Activated naive CD8-positive, alpha-beta T cell treated with anti-CD3 and anti-CD28 coated beads, Interleukin-2, amount 10 ng/mL, durations not matched to agents 7 days and 5 days (primary cell): ENCODE measurements at regions not wholly inside any gene's neighbourhood (a gene's known extent, or its start where the extent isn't known, plus 50 kb on each side); places are given as distances from the start of the nearest gene placed in this dataset.
"Not testable (repeated sequence)": the region's sequence is repeated elsewhere in the genome, so short reads cannot be mapped to it uniquely, and the experiment has no call there.

Experiments used
- ATAC-seq: fragments of 150-1000 bp; cut with Tn5 transposase; one replicate; pipeline ENCODE4 v1.10.0; 2021; ENCODE audit warnings: low read depth, moderate library complexity
- POLR2A ChIA-PET: fragments of 350-600 bp; sonication (Branson Sonifier 250); formaldehyde crosslinking; loops from one replicate; lab custom pipeline; 2021; ENCODE audit warnings: antibody characterized with exemption; lab: Charles Lee
- DNase-seq: peaks from one replicate; pipeline ENCODE4 v3.0.0; 2021
- H3K27ac Mint-ChIP-seq: one replicate; pipeline ENCODE4 v1.8.0; 2022; ENCODE audit warnings: mild to moderate bottlenecking, mixed read lengths
- H3K27me3 Mint-ChIP-seq: one replicate; pipeline ENCODE4 v1.8.0; 2022; ENCODE audit warnings: mild to moderate bottlenecking, moderate library complexity, mixed read lengths
- H3K36me3 Mint-ChIP-seq: one replicate; pipeline ENCODE4 v1.8.0; 2021; ENCODE audit warnings: mild to moderate bottlenecking, mixed read lengths
- H3K4me1 Mint-ChIP-seq: one replicate; pipeline ENCODE4 v1.8.0; 2021; ENCODE audit warnings: mixed read lengths
- H3K4me3 Mint-ChIP-seq: one replicate; pipeline ENCODE4 v1.8.0; 2022; ENCODE audit warnings: mild to moderate bottlenecking, moderate library complexity, mixed read lengths
- H3K9me3 Mint-ChIP-seq: one replicate; pipeline ENCODE4 v1.8.0; 2021; ENCODE audit warnings: mixed read lengths

DNA sequence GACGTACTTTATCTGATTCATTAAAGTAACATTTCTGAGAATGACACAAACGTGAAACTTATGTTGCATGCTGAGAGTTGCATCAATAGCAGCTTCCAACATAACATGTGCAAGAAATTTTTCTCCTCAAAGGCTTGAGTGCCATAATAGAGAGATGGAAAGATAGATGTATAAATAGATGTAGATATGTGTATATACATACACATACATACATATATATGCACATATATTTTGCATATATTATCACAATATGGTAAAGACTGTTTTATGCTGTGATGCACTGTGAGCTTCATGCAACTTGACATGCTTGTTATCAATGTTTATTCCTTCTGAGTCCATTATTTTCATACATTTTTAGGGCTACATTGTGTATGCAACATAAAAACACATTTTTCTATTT is 270.6 kb upstream of the GALNTL6 start:
- Mint-ChIP-seq H3K36me3 (no peaks in the 10 kb centered on the region), H3K4me1 (no peaks in the 10 kb centered on the region), H3K9me3 (no peaks in the 10 kb centered on the region), H3K4me3 (no peak overlapping the region), H3K27me3 (no peaks in the 10 kb centered on the region), H3K27ac (no peak overlapping the region)
- ATAC-seq (no peak), DNase-seq (no peak)
- POLR2A ChIA-PET: no interaction called here

GRCh38 chr4:171538601-171539100 is 274.6 kb upstream of the GALNTL6 start:
- Mint-ChIP-seq H3K9me3 (no peaks in the 10 kb centered on the region), H3K27ac (no peak overlapping the region), H3K36me3 (no peaks in the 10 kb centered on the region), H3K4me1 (no peaks in the 10 kb centered on the region), H3K4me3 (no peak overlapping the region), H3K27me3 (no peaks in the 10 kb centered on the region)
- ATAC-seq (no peak), DNase-seq (no peak)
- POLR2A ChIA-PET: no interaction called here

GRCh38 chr4:171534391-171534790 is 278.8 kb upstream of the GALNTL6 start:
- Mint-ChIP-seq H3K4me1 (no peaks in the 10 kb centered on the region), H3K9me3 (no peaks in the 10 kb centered on the region), H3K27me3 (no peaks in the 10 kb centered on the region), H3K4me3 (no peak overlapping the region), H3K27ac (no peak overlapping the region), H3K36me3 (no peaks in the 10 kb centered on the region)
- DNase-seq (no peak), ATAC-seq (no peak)
- POLR2A ChIA-PET: no interaction called here

DNA sequence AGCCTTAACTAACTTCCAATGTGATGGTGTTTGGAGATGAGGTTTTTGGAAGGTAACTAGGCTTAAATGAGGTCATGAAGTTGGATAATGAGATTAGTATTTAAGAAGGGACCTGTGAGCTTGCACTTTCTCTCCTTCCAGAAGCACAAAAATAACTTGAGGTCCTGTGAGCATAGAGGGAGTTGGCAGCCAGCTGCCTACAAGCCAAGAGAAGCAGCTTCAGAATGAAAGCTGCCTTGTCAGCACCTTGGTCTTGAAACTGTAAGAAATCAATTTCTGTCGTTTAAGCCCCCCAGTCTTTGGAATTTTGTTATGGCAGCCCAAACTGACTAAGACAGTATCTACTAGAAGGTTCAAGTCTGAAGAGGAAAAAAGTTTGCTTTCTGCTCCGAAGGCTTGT is 280.2 kb upstream of the GALNTL6 start:
- no peak for ATAC-seq
- POLR2A ChIA-PET: no interaction called here
- DNase-seq: no peak
- Mint-ChIP-seq H3K27me3 (no peaks in the 10 kb centered on the region), H3K4me1 (no peaks in the 10 kb centered on the region), H3K4me3 (no peak overlapping the region), H3K36me3 (no peaks in the 10 kb centered on the region), H3K27ac (no peak overlapping the region), H3K9me3 (no peaks in the 10 kb centered on the region)

- POLR2A ChIA-PET: no interaction called here
Observed at GRCh38 chr4:171524903-171525302, 288.3 kb upstream of the GALNTL6 start.

DNA sequence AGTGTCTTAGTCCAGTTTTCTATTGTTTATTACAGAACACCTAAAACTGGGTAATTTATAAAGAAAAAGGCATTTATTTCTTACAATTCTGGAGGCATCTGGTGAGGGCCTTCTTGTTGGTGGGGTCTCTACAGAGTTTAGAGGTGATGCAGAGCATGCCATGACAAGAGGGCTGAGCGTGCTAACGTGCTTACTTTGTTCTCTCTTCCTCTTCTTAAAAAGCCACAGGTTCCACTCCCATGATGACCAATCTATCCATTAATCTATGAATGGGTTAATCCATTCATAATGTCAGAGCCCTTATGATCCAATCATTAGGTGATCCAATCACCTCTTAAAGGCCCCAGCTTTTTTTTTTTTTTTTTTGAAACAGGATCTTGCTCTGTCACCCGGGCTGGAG is 291.5 kb upstream of the GALNTL6 start:
- DNase-seq (no peak), ATAC-seq (no peak)
- Mint-ChIP-seq H3K27me3 (no peaks in the 10 kb centered on the region), H3K36me3 (no peaks in the 10 kb centered on the region), H3K9me3 (peaks cover 2% of the 10 kb centered on the region), H3K27ac (no peak overlapping the region), H3K4me1 (no peaks in the 10 kb centered on the region), H3K4me3 (no peak overlapping the region)
- POLR2A ChIA-PET: no interaction called here

More at GRCh38 chr4:171524903-171525302, 288.3 kb upstream of the GALNTL6 start:
- H3K27me3 Mint-ChIP-seq: no peaks in the 10 kb centered on the region
- H3K9me3 Mint-ChIP-seq: no peaks in the 10 kb centered on the region
- H3K4me3 Mint-ChIP-seq: no peak overlapping the region
- no peaks in the 10 kb centered on the region for H3K36me3 Mint-ChIP-seq
- H3K27ac Mint-ChIP-seq: no peak overlapping the region
- no peak for DNase-seq
- ATAC-seq: no peak
- H3K4me1 Mint-ChIP-seq: no peaks in the 10 kb centered on the region

- Mint-ChIP-seq H3K27me3 (no peaks in the 10 kb centered on the region), H3K27ac (no peak overlapping the region), H3K9me3 (peaks cover 3% of the 10 kb centered on the region), H3K36me3 (no peaks in the 10 kb centered on the region), H3K4me3 (no peak overlapping the region), H3K4me1 (no peaks in the 10 kb centered on the region)
- DNase-seq (no peak), ATAC-seq (no peak)
- POLR2A ChIA-PET: no interaction called here
Observed at GRCh38 chr4:171519457-171519856, 293.7 kb upstream of the GALNTL6 start.

- no peaks in the 10 kb centered on the region for H3K27me3 Mint-ChIP-seq
- DNase-seq (no peak), ATAC-seq (no peak)
- no peaks in the 10 kb centered on the region for H3K36me3 Mint-ChIP-seq
- H3K4me1 Mint-ChIP-seq: no peaks in the 10 kb centered on the region
- POLR2A ChIA-PET: no interaction called here
- H3K27ac Mint-ChIP-seq: no peak overlapping the region
- peaks cover 3% of the 10 kb centered on the region for H3K9me3 Mint-ChIP-seq
- H3K4me3 Mint-ChIP-seq: no peak overlapping the region
Observed at GRCh38 chr4:171517883-171518282, 295.3 kb upstream of the GALNTL6 start.

- Mint-ChIP-seq H3K27me3 (no peaks in the 10 kb centered on the region), H3K9me3 (peaks cover 7% of the 10 kb centered on the region), H3K27ac (no peak overlapping the region), H3K4me3 (no peak overlapping the region), H3K36me3 (no peaks in the 10 kb centered on the region), H3K4me1 (no peaks in the 10 kb centered on the region)
- POLR2A ChIA-PET: no interaction called here
- DNase-seq: no peak
- no peak for ATAC-seq
Observed at GRCh38 chr4:171516694-171517093, 296.5 kb upstream of the GALNTL6 start.

GRCh38 chr4:171484681-171485080 is 328.5 kb upstream of the GALNTL6 start:
- POLR2A ChIA-PET: no interaction called here
- no peaks in the 10 kb centered on the region for H3K27me3 Mint-ChIP-seq
- H3K27ac Mint-ChIP-seq: no peak overlapping the region
- no peaks in the 10 kb centered on the region for H3K9me3 Mint-ChIP-seq
- no peaks in the 10 kb centered on the region for H3K4me1 Mint-ChIP-seq
- DNase-seq (no peak), ATAC-seq (no peak)
- H3K4me3 Mint-ChIP-seq: no peak overlapping the region
- H3K36me3 Mint-ChIP-seq: no peaks in the 10 kb centered on the region

DNA sequence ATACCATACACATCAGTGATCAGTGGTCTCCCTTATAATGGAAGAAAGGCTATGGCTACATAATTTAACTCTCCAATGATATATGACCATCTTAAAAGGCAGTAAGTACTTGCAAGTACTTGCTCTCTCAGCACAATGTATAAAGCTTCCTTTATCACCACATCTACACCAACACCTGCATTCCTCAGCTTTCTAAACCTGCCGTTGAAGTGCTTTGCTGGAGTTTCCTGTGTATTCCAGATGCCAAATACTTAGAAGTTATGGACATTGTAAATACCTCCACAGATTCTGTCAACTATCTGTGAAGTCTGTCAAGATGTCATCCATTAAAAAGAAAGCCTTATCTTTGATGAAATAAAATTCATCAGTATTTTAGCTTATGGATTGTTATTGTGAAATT is 335.0 kb upstream of the GALNTL6 start:
- H3K27me3 Mint-ChIP-seq: no peaks in the 10 kb centered on the region
- H3K27ac Mint-ChIP-seq: no peak overlapping the region
- no peaks in the 10 kb centered on the region for H3K4me1 Mint-ChIP-seq
- ATAC-seq: no peak
- POLR2A ChIA-PET: no interaction called here
- H3K36me3 Mint-ChIP-seq: no peaks in the 10 kb centered on the region
- DNase-seq: no peak
- no peaks in the 10 kb centered on the region for H3K9me3 Mint-ChIP-seq
- no peak overlapping the region for H3K4me3 Mint-ChIP-seq

DNA sequence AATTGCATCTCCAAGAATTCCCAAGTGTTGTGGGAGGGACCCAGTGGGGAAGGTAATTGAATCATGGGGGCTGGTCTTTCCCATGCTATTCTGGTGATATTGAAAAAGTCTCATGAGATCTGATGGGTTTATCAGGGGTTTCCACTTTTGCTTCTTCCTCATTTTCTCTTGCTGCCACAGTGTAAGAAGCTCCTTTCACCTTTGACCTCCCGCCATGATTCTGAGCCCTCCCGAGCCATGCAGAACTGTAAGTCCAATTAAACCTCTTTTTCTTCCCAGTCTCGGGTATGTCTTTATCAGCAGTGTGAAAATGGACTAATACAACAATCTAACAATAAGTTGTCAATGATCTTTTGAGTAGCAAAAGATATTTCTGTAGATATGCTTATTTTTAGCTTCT is 338.1 kb upstream of the GALNTL6 start:
- POLR2A ChIA-PET, H3K27ac Mint-ChIP-seq, H3K4me1 Mint-ChIP-seq, H3K9me3 Mint-ChIP-seq, H3K4me3 Mint-ChIP-seq, DNase-seq, ATAC-seq, H3K27me3 Mint-ChIP-seq, H3K36me3 Mint-ChIP-seq: not testable (repeated sequence)

- H3K4me1 Mint-ChIP-seq: no peaks in the 10 kb centered on the region
- POLR2A ChIA-PET: no interaction called here
- no peaks in the 10 kb centered on the region for H3K9me3 Mint-ChIP-seq
- H3K36me3 Mint-ChIP-seq: no peaks in the 10 kb centered on the region
- H3K4me3 Mint-ChIP-seq: no peak overlapping the region
- no peak for ATAC-seq
- H3K27ac Mint-ChIP-seq: no peak overlapping the region
- H3K27me3 Mint-ChIP-seq: no peaks in the 10 kb centered on the region
- DNase-seq: no peak
Observed at GRCh38 chr4:171473155-171473554, 340.0 kb upstream of the GALNTL6 start.

- Mint-ChIP-seq H3K9me3 (no peaks in the 10 kb centered on the region), H3K27ac (no peak overlapping the region), H3K4me3 (no peak overlapping the region), H3K36me3 (no peaks in the 10 kb centered on the region), H3K27me3 (no peaks in the 10 kb centered on the region), H3K4me1 (no peaks in the 10 kb centered on the region)
- ATAC-seq: no peak
- no peak for DNase-seq
- POLR2A ChIA-PET: no interaction called here
Observed at GRCh38 chr4:171472230-171472629, 341.0 kb upstream of the GALNTL6 start.

GRCh38 chr4:171464499-171464898 is 348.7 kb upstream of the GALNTL6 start:
- Mint-ChIP-seq H3K9me3 (peaks cover 2% of the 10 kb centered on the region), H3K36me3 (no peaks in the 10 kb centered on the region), H3K4me1 (no peaks in the 10 kb centered on the region), H3K27me3 (no peaks in the 10 kb centered on the region), H3K4me3 (no peak overlapping the region), H3K27ac (no peak overlapping the region)
- POLR2A ChIA-PET: no interaction called here
- ATAC-seq (no peak), DNase-seq (no peak)
